ENCODE measurements at regions not wholly inside any gene's neighbourhood (a gene's known extent, or its start where the extent isn't known, plus 50 kb on each side); places are given as distances from the start of the nearest gene placed in this dataset.

DNA sequence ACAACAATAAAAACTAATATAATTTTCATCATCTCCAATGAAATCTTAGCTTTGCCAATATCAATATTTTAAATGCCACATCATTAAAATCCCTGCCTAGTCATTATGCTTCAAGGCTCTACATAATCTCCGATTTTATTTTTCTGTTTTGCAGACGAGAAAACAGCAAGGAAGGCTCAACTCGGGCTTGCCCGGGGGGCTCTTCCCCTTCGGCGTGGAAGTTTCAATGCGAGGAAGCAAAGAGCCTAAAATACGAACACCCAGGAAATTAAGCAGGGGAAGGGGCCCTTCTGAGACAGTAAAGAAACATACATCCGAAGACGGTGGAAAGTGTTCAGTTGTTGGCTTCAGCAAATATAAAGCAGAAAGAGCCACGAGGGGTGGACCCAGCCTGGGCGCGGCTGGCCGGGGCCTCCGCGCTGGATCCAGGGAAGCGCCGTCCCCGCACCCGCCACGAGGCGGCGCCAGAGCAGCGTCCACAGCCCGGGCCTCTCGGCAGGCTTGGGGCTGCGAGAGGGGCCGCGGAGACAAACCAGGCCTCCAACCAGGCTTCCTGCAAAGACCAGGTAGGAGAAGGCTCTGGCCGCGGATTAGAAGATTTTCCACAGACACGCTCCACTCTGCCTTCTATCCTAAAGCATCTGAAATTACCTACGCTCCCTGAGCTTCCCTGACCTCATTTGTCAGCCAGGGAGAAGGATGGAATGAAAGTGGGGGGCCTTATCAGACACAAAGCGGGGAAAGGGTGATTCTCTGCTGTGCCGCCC, 77.2 kb downstream of the SERPINA3 start (continued):
- TF ChIP-seq CTCF (CRISPR knock-in tag; IDR thresholded peaks at IDR 0.05), result peak; percentile 93
- no peak for TF ChIP-seq PRDM4 (CRISPR knock-in tag; IDR thresholded peaks at IDR 0.05; ENCODE audit: borderline replicate concordance)
- no peak for TF ChIP-seq SYNCRIP (IDR thresholded peaks at IDR 0.05; ENCODE audit: insufficient read depth, low read depth, low read length)
- TF ChIP-seq ZNF549 (CRISPR knock-in tag; IDR thresholded peaks at IDR 0.05), result no peak
- TF ChIP-seq, protein P1, sequence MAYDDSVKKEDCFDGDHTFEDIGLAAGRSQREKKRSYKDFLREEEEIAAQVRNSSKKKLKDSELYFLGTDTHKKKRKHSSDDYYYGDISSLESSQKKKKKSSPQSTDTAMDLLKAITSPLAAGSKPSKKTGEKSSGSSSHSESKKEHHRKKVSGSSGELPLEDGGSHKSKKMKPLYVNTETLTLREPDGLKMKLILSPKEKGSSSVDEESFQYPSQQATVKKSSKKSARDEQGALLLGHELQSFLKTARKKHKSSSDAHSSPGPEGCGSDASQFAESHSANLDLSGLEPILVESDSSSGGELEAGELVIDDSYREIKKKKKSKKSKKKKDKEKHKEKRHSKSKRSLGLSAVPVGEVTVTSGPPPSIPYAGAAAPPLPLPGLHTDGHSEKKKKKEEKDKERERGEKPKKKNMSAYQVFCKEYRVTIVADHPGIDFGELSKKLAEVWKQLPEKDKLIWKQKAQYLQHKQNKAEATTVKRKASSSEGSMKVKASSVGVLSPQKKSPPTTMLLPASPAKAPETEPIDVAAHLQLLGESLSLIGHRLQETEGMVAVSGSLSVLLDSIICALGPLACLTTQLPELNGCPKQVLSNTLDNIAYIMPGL (CRISPR knock-in tag; IDR thresholded peaks at IDR 0.05; ENCODE audit: borderline replicate concordance in 1 of 2, low read depth in 1 of 2), result peak; percentile 65 to 67; a peak in 2 of 4 replicates
- TF ChIP-seq ZNF557 (CRISPR knock-in tag; IDR thresholded peaks at IDR 0.05), result no peak
- 0 out of 2 replicates have a peak, but pooled peaks have one; percentile 51 for TF ChIP-seq EZH2 (conservative IDR thresholded peaks at IDR 0.05; ENCODE audit: low read depth, low read length)
- 0 out of 2 replicates have a peak, but pooled peaks have one; percentile 42 for TF ChIP-seq ZFX (CRISPR knock-in tag; IDR thresholded peaks at IDR 0.05; ENCODE audit: low read depth)
- TF ChIP-seq, protein P2, sequence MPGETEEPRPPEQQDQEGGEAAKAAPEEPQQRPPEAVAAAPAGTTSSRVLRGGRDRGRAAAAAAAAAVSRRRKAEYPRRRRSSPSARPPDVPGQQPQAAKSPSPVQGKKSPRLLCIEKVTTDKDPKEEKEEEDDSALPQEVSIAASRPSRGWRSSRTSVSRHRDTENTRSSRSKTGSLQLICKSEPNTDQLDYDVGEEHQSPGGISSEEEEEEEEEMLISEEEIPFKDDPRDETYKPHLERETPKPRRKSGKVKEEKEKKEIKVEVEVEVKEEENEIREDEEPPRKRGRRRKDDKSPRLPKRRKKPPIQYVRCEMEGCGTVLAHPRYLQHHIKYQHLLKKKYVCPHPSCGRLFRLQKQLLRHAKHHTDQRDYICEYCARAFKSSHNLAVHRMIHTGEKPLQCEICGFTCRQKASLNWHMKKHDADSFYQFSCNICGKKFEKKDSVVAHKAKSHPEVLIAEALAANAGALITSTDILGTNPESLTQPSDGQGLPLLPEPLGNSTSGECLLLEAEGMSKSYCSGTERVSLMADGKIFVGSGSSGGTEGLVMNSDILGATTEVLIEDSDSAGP (CRISPR knock-in tag; IDR thresholded peaks at IDR 0.05; ENCODE audit: borderline replicate concordance), result peak; percentile 58; the same call in 1 of the 2 replicates
- TF ChIP-seq MED1 (CRISPR knock-in tag; IDR thresholded peaks at IDR 0.05), result peak; percentile 45; the same call in 1 of the 2 replicates
- TF ChIP-seq THRA (CRISPR knock-in tag; IDR thresholded peaks at IDR 0.05; ENCODE audit: borderline replicate concordance), result 0 out of 2 replicates have a peak, but pooled peaks have one; percentile 24
- peak; percentile 55 for TF ChIP-seq AGO1 (IDR thresholded peaks at IDR 0.05; ENCODE audit: low read depth, low read length, poor library complexity, severe bottlenecking)
- TF ChIP-seq PATZ1 (CRISPR knock-in tag; IDR thresholded peaks at IDR 0.05), result 0 out of 2 replicates have a peak, but pooled peaks have one; percentile 33
- TF ChIP-seq ZNF552 (CRISPR knock-in tag; IDR thresholded peaks at IDR 0.05; ENCODE audit: borderline replicate concordance), result peak; percentile 75; the same call in 1 of the 2 replicates
- peak; percentile 85 for TF ChIP-seq XRCC5 (optimal IDR thresholded peaks at IDR 0.05; ENCODE audit: low read length)

Measured in HepG2 (cell line).